ENCODE measurements at regions not wholly inside any gene's neighbourhood (a gene's known extent, or its start where the extent isn't known, plus 50 kb on each side); places are given as distances from the start of the nearest gene placed in this dataset.

- no peak overlapping the region for H3K4me3 ChIP-seq (ENCODE audit: low read depth, poor library complexity, severe bottlenecking)
- TF ChIP-seq CTCF (IDR thresholded peaks at IDR 0.05): no peak
- no peak for TF ChIP-seq POLR2A (IDR thresholded peaks at IDR 0.05)
- intact Hi-C loops (cut with DNase I; ENCODE audit: low total_unique reads): no loop called here
- no peak for DNase-seq (ENCODE audit: low spot score in 2 of 2)
- WGBS, 2 donors: 83 to 91% methylated on average over 10 of the region's 10 CpGs
These were observed 513.9 kb downstream of the ZNF608 start for GRCh38 chr5:124232515-124232914.

DNA sequence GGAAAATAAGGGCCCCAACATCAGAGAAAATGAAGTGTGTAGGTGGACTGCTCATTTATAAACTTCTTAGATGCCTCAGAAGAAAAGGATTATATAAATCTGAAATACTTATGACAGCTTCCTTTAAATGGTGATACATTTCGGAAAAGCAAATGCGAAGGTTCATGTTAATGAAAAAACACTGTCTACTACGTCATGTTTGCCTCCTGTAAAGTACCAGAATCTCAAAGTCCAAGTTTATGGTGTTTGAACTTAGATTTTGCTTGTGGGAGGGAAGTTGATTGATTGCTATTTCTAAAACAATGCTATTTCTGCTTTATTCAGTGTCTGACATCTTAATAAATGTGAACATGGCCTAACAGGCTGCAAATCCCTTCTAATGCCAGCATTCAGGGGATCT is 514.6 kb downstream of the ZNF608 start:
- no peak overlapping the region for H3K4me3 ChIP-seq (ENCODE audit: low read depth, poor library complexity, severe bottlenecking)
- TF ChIP-seq POLR2A (IDR thresholded peaks at IDR 0.05) (no peak), CTCF (IDR thresholded peaks at IDR 0.05) (no peak)
- intact Hi-C loops (cut with DNase I; ENCODE audit: low total_unique reads): no loop called here
- 90 to 94% methylated on average over 3 of the region's 3 CpGs for WGBS, 2 donors
- no peak for DNase-seq (ENCODE audit: low spot score in 2 of 2)

DNA sequence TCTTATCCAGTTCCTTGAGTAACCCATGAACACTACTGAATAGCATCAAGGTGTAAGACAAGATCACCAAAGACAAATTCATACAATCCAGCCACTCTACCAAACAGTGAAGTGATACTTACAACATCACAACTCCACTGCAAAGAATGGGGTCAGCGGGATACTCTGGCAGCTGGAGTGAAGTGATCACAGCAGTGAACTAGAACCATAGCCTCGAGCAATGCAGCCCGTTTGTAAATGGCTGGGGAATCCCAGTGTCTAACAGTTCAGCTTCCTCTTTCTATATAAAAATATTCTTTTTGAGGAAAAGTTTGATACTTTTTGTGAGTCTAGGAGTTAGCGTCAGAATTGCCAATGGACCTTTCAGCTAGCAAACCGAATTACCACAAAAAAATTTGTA is 515.2 kb downstream of the ZNF608 start:
- H3K4me3 ChIP-seq (ENCODE audit: low read depth, poor library complexity, severe bottlenecking): no peak overlapping the region
- 77 to 80% methylated on average over 5 of the region's 5 CpGs for WGBS, 2 donors
- no peak for DNase-seq (ENCODE audit: low spot score in 2 of 2)
- intact Hi-C loops (cut with DNase I; ENCODE audit: low total_unique reads): no loop called here
- TF ChIP-seq POLR2A (IDR thresholded peaks at IDR 0.05) (no peak), CTCF (IDR thresholded peaks at IDR 0.05) (no peak)

- DNase-seq (ENCODE audit: low spot score in 2 of 2): no peak
- intact Hi-C loops (cut with DNase I; ENCODE audit: low total_unique reads): no loop called here
- TF ChIP-seq CTCF (IDR thresholded peaks at IDR 0.05): no peak
- no peak for TF ChIP-seq POLR2A (IDR thresholded peaks at IDR 0.05)
- no peak overlapping the region for H3K4me3 ChIP-seq (ENCODE audit: low read depth, poor library complexity, severe bottlenecking)
- 84 to 89% methylated on average over 7 of the region's 7 CpGs for WGBS, 2 donors
These were observed 516.0 kb downstream of the ZNF608 start for GRCh38 chr5:124230456-124230855.

DNA sequence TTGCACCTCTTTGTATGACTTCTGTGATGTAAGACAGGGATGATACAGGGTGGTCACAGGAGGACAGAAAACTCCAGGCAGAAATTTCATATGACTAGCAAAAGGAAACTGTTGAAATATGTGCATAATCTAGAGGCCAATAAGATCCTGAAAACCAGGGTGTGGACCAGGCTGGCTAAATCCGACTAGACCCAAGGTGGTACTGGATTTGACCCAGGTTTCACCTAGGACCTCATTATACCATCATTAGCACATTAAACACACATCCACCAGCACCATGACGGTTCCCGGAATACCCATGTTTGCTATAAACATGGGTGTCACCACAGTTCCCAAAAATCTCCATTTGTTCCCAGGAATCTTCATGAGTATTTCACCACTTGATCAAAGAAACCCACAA is 517.1 kb downstream of the ZNF608 start:
- 88 to 93% methylated on average over 3 of the region's 3 CpGs for WGBS, 2 donors

More for the DNA sequence above, 517.1 kb downstream of the ZNF608 start:
- TF ChIP-seq POLR2A (IDR thresholded peaks at IDR 0.05) (no peak), CTCF (IDR thresholded peaks at IDR 0.05) (no peak)
- DNase-seq (ENCODE audit: low spot score in 2 of 2): no peak
- H3K4me3 ChIP-seq (ENCODE audit: low read depth, poor library complexity, severe bottlenecking): no peak overlapping the region
- intact Hi-C loops (cut with DNase I; ENCODE audit: low total_unique reads): no loop called here

Data from lower leg skin (tissue), 4 donors.